T-helper 17 cell (primary cell): ENCODE measurements at regions not wholly inside any gene's neighbourhood (a gene's known extent, or its start where the extent isn't known, plus 50 kb on each side); places are given as distances from the start of the nearest gene placed in this dataset.
"Not testable (repeated sequence)": the region's sequence is repeated elsewhere in the genome, so short reads cannot be mapped to it uniquely, and the experiment has no call there.

ENCODE experiments used
- ATAC-seq: fragments of 150-1000 bp; cut with Tn5 transposase; 2 replicates; pipeline ENCODE4 v1.10.0; 2021; ENCODE audit warnings: mild to moderate bottlenecking, moderate library complexity
- DNase-seq, 3 donors: peaks; one replicate each; pipeline versions ENCODE4 v3.0.0 to v3.0.0-alpha.2; 2020 to 2021
- H3K9me3 ChIP-seq: one replicate; pipeline ENCODE4 v1.7.0; 2013; ENCODE audit warnings: low read length, mild to moderate bottlenecking; ENCODE audit not compliant: control insufficient read depth, poor library complexity, severe bottlenecking
- H3K27ac Mint-ChIP-seq: one replicate; pipeline ENCODE4 v1.8.0; 2022; ENCODE audit warnings: mild to moderate bottlenecking, moderate library complexity, mixed read lengths
- H3K27me3 Mint-ChIP-seq: one replicate; pipeline ENCODE4 v1.8.0; 2022; ENCODE audit warnings: mixed read lengths
- H3K36me3 Mint-ChIP-seq: one replicate; pipeline ENCODE4 v1.8.0; 2022; ENCODE audit warnings: low read depth, mixed read lengths
- H3K4me1 Mint-ChIP-seq: one replicate; pipeline ENCODE4 v1.8.0; 2022; ENCODE audit warnings: mild to moderate bottlenecking, mixed read lengths
- H3K4me3 Mint-ChIP-seq: one replicate; pipeline ENCODE4 v1.8.0; 2022; ENCODE audit warnings: mild to moderate bottlenecking, moderate library complexity, mixed read lengths

GRCh38 chr2:132068407-132068806, 93.3 kb downstream of the ANKRD30BL start:
- H3K4me3 Mint-ChIP-seq, H3K27me3 Mint-ChIP-seq, H3K27ac Mint-ChIP-seq, H3K9me3 ChIP-seq, H3K36me3 Mint-ChIP-seq, ATAC-seq, DNase-seq, H3K4me1 Mint-ChIP-seq: not testable (repeated sequence)

GRCh38 chr2:132065391-132065790, 96.4 kb downstream of the ANKRD30BL start:
- H3K4me3 Mint-ChIP-seq, H3K36me3 Mint-ChIP-seq, H3K27me3 Mint-ChIP-seq, ATAC-seq, DNase-seq, H3K4me1 Mint-ChIP-seq, H3K9me3 ChIP-seq, H3K27ac Mint-ChIP-seq: not testable (repeated sequence)

- H3K4me1 Mint-ChIP-seq, H3K4me3 Mint-ChIP-seq, ATAC-seq, H3K27ac Mint-ChIP-seq, H3K9me3 ChIP-seq, H3K27me3 Mint-ChIP-seq, H3K36me3 Mint-ChIP-seq, DNase-seq: not testable (repeated sequence)
Measured at GRCh38 chr2:132039609-132040236, 122.0 kb downstream of the ANKRD30BL start.

DNA sequence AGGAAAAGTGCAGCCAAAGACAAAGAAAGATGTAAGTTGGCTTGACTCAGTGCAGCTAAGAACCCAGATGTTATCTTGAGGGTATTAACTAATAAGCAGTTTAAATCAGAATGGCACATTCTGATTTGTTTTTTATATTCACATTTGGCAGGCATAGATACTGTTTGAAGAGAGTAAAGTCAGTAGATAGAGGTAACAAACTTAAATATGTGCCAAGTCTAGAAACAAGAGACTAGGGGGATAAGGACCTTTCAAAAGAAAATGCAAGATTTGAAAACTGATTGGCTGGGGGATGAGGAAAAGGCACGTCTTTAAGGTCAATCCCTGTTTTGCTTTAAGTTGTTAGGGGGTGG, 122.9 kb downstream of the ANKRD30BL start:
- not testable (repeated sequence) for H3K4me1 Mint-ChIP-seq

DNA sequence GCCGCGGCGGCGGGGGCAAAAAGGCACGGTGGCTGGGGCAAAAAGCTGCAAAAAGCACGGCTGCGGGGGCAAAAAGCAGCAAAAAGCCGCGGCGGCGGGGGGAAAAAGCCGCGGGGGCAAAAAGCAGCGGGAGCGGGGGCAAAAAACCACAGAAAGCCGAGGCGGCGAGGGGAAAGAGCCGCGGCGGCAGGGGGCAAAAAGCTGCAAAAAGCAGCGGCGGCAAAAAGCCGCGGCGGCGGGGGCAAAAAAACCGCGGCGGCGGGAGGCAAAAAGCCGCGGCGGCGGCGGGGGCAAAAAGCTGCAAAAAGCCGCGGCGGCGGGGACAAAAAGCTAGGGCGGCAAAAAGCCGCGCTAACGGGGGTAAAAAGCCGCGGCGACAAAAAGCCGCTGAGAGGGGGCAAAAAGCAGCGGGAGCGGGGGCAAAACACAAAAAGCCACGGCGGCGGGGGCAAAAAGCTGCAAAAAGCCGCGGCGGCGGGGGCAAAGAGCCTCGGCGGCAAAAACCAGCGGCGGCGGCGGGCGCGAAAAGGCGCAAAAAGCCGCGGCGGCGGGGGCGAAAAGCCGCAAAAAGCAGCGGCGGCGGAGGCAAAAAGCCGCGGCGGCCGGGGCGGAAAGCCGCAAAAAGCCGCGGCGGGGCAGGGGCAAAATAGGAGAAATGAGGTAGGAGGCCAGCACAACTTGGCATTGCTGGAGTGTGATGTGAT, 123.4 kb downstream of the ANKRD30BL start:
- no peak for ATAC-seq
- H3K36me3 Mint-ChIP-seq, result peaks cover 2% of the 10 kb centered on the region
- peaks cover 7% of the 10 kb centered on the region for H3K27me3 Mint-ChIP-seq
- DNase-seq, result no peak
- H3K4me3 Mint-ChIP-seq, result peak overlapping the region; percentile 7
- H3K9me3 ChIP-seq, result no peaks in the 10 kb centered on the region
- no peak overlapping the region for H3K27ac Mint-ChIP-seq
- H3K4me1 Mint-ChIP-seq, result no peaks in the 10 kb centered on the region

More for the DNA sequence above, 122.9 kb downstream of the ANKRD30BL start:
- H3K36me3 Mint-ChIP-seq, ATAC-seq, DNase-seq, H3K27me3 Mint-ChIP-seq, H3K27ac Mint-ChIP-seq, H3K9me3 ChIP-seq: not testable (repeated sequence)
- peak overlapping the region; percentile 7 for H3K4me3 Mint-ChIP-seq

GRCh38 chr2:132037527-132038178, 124.1 kb downstream of the ANKRD30BL start:
- no peaks in the 10 kb centered on the region for H3K4me1 Mint-ChIP-seq
- H3K4me3 Mint-ChIP-seq, result no peak overlapping the region
- peaks cover 2% of the 10 kb centered on the region for H3K36me3 Mint-ChIP-seq
- ATAC-seq (no peak), DNase-seq (no peak)
- H3K27ac Mint-ChIP-seq, result no peak overlapping the region
- no peaks in the 10 kb centered on the region for H3K9me3 ChIP-seq
- peaks cover 7% of the 10 kb centered on the region for H3K27me3 Mint-ChIP-seq

GRCh38 chr2:132034646-132035045, 127.1 kb downstream of the ANKRD30BL start:
- DNase-seq (no peak), ATAC-seq (no peak)
- Mint-ChIP-seq H3K27ac (no peak overlapping the region), H3K36me3 (peaks cover 2% of the 10 kb centered on the region), H3K27me3 (peaks cover under 1% of the 10 kb centered on the region), H3K4me1 (no peaks in the 10 kb centered on the region), H3K4me3 (no peak overlapping the region)
- no peaks in the 10 kb centered on the region for H3K9me3 ChIP-seq

- no peak overlapping the region for H3K4me3 Mint-ChIP-seq
- DNase-seq (no peak), ATAC-seq (no peak)
- H3K27ac Mint-ChIP-seq, result no peak overlapping the region
- H3K9me3 ChIP-seq, result no peaks in the 10 kb centered on the region
- no peaks in the 10 kb centered on the region for H3K4me1 Mint-ChIP-seq
- peaks cover 2% of the 10 kb centered on the region for H3K36me3 Mint-ChIP-seq
- no peaks in the 10 kb centered on the region for H3K27me3 Mint-ChIP-seq
Measured at GRCh38 chr2:132033949-132034348, 127.8 kb downstream of the ANKRD30BL start.

DNA sequence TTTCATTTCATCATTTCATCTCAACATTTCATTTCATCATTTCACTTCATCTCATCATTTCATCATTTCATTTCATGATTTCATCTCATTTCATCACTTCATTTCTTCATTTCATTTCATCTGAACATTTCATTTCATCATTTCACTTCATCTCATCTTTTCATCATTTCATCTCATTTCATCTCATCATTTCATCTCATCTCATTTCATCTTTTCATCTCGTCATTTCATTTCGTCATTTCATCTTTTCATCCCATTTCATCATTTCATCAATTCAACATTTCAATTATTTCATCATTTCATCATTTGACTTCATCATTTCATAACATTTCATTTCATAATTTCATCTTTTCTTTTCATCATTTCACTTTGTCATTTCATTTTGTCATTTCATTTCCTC, 128.4 kb downstream of the ANKRD30BL start:
- no peak overlapping the region for H3K4me3 Mint-ChIP-seq
- no peak for ATAC-seq

GRCh38 chr2:132012046-132012445, 149.7 kb downstream of the ANKRD30BL start:
- DNase-seq, H3K9me3 ChIP-seq, H3K4me3 Mint-ChIP-seq, H3K36me3 Mint-ChIP-seq, ATAC-seq, H3K27ac Mint-ChIP-seq, H3K4me1 Mint-ChIP-seq: not testable (repeated sequence)
- peaks cover 43% of the 10 kb centered on the region for H3K27me3 Mint-ChIP-seq

More for the DNA sequence above, 128.4 kb downstream of the ANKRD30BL start:
- H3K36me3 Mint-ChIP-seq, result no peaks in the 10 kb centered on the region
- DNase-seq, result no peak
- no peaks in the 10 kb centered on the region for H3K4me1 Mint-ChIP-seq
- no peaks in the 10 kb centered on the region for H3K27me3 Mint-ChIP-seq
- H3K27ac Mint-ChIP-seq, result no peak overlapping the region
- no peaks in the 10 kb centered on the region for H3K9me3 ChIP-seq

GRCh38 chr2:132009874-132010521, 151.8 kb downstream of the ANKRD30BL start:
- H3K4me3 Mint-ChIP-seq, result no peak overlapping the region
- H3K27ac Mint-ChIP-seq, result no peak overlapping the region
- DNase-seq (no peak), ATAC-seq (no peak)
- peaks cover 2% of the 10 kb centered on the region for H3K36me3 Mint-ChIP-seq
- no peaks in the 10 kb centered on the region for H3K9me3 ChIP-seq
- H3K27me3 Mint-ChIP-seq, result peaks cover 43% of the 10 kb centered on the region
- no peaks in the 10 kb centered on the region for H3K4me1 Mint-ChIP-seq

GRCh38 chr2:132009177-132009873, 152.4 kb downstream of the ANKRD30BL start:
- Mint-ChIP-seq H3K27me3 (peaks cover 43% of the 10 kb centered on the region), H3K4me1 (no peaks in the 10 kb centered on the region), H3K27ac (no peak overlapping the region), H3K36me3 (peaks cover 2% of the 10 kb centered on the region), H3K4me3 (no peak overlapping the region)
- no peaks in the 10 kb centered on the region for H3K9me3 ChIP-seq
- ATAC-seq (no peak), DNase-seq (no peak)

DNA sequence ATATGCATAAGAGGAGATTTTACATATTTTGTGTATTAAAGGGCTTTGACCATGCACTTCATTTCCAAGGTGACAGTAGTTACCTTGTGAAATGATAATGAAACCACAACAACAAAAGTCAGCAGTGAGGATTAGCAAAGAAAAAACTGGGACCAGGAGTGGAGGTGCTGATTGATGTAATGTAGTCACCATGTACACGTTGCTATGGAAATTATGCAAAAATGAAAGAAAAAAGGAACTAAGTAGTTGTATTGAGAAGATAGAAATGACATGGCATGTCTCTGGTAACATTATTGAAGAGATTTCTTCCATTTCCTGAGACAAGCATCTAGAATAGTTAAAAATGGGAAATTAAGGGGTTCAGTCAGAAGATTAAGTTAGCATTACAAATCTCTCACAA, 171.0 kb downstream of the ANKRD30BL start:
- DNase-seq, H3K36me3 Mint-ChIP-seq, ATAC-seq, H3K27me3 Mint-ChIP-seq, H3K4me3 Mint-ChIP-seq, H3K4me1 Mint-ChIP-seq, H3K9me3 ChIP-seq, H3K27ac Mint-ChIP-seq: not testable (repeated sequence)
